Hepatocyte (in vitro differentiated cells): ENCODE measurements at regions not wholly inside any gene's neighbourhood (a gene's known extent, or its start where the extent isn't known, plus 50 kb on each side); places are given as distances from the start of the nearest gene placed in this dataset.

Experiments
- CTCF ChIP-seq: fragments of 200-600 bp; sonication (generic); IDR thresholded peaks from 2 replicates; pipeline ENCODE4 v1.5.1; 2016; ENCODE audit warnings: antibody characterized with exemption, mild to moderate bottlenecking; ENCODE audit not compliant: poor library complexity
- EZH2 ChIP-seq: fragments of 200-600 bp; sonication (generic); IDR thresholded peaks from 2 replicates; pipeline ENCODE4 v1.6.1; 2016; ENCODE audit warnings: antibody characterized with exemption, mild to moderate bottlenecking, borderline replicate concordance

- TF ChIP-seq EZH2 (no peak), CTCF (no peak)
Observed at GRCh38 chr4:85029453-85029852, 63.0 kb upstream of the WDFY3 start.
